ENCODE measurements at regions not wholly inside any gene's neighbourhood (a gene's known extent, or its start where the extent isn't known, plus 50 kb on each side); places are given as distances from the start of the nearest gene placed in this dataset.

- H3K9me3 ChIP-seq, result no peaks in the 10 kb centered on the region
- WGBS (ENCODE audit: insufficient coverage, low coverage, low lambda C conversion rate, missing lambda C conversion rate), result 69% methylated on average over 2 of the region's 2 CpGs
- H3K4me3 ChIP-seq, result no peak overlapping the region
- intact Hi-C loops (cut with DNase I), result no loop called here
- H3K27ac ChIP-seq, result no peak overlapping the region
- H3K36me3 ChIP-seq, result no peaks in the 10 kb centered on the region
- H3K4me1 ChIP-seq, result no peaks in the 10 kb centered on the region
- DNase-seq (no peak), ATAC-seq (no peak)
- H3K27me3 ChIP-seq, result no peaks in the 10 kb centered on the region
- TF ChIP-seq POLR2A (IDR thresholded peaks at IDR 0.05) (no peak), CTCF (IDR thresholded peaks at IDR 0.05) (no peak)
These were observed 333.1 kb upstream of the NUDT12 start for GRCh38 chr5:103895738-103896137.

- no peak overlapping the region for H3K4me3 ChIP-seq
- H3K36me3 ChIP-seq, result no peaks in the 10 kb centered on the region
- no peaks in the 10 kb centered on the region for H3K4me1 ChIP-seq
- ATAC-seq (no peak), DNase-seq (no peak)
- H3K27me3 ChIP-seq, result no peaks in the 10 kb centered on the region
- TF ChIP-seq POLR2A (IDR thresholded peaks at IDR 0.05) (no peak), CTCF (IDR thresholded peaks at IDR 0.05) (no peak)
- H3K27ac ChIP-seq, result no peak overlapping the region
- no peaks in the 10 kb centered on the region for H3K9me3 ChIP-seq
- intact Hi-C loops (cut with DNase I), result no loop called here
These were observed 332.3 kb upstream of the NUDT12 start for GRCh38 chr5:103894882-103895281.

GRCh38 chr5:103891151-103891550, 328.6 kb upstream of the NUDT12 start:
- TF ChIP-seq POLR2A (IDR thresholded peaks at IDR 0.05) (no peak), CTCF (IDR thresholded peaks at IDR 0.05) (no peak)
- no peaks in the 10 kb centered on the region for H3K9me3 ChIP-seq
- no peaks in the 10 kb centered on the region for H3K4me1 ChIP-seq
- H3K36me3 ChIP-seq, result no peaks in the 10 kb centered on the region
- H3K4me3 ChIP-seq, result no peak overlapping the region
- intact Hi-C loops (cut with DNase I), result no loop called here
- ATAC-seq (no peak), DNase-seq (no peak)
- WGBS (ENCODE audit: insufficient coverage, low coverage, low lambda C conversion rate, missing lambda C conversion rate), result 40% methylated on average over 2 of the region's 2 CpGs
- no peaks in the 10 kb centered on the region for H3K27me3 ChIP-seq
- H3K27ac ChIP-seq, result no peak overlapping the region

- H3K4me1 ChIP-seq, result no peaks in the 10 kb centered on the region
- 50% methylated on average over 1 of the region's 1 CpG for WGBS (ENCODE audit: insufficient coverage, low coverage, low lambda C conversion rate, missing lambda C conversion rate)
- intact Hi-C loops (cut with DNase I), result no loop called here
- DNase-seq (no peak), ATAC-seq (no peak)
- TF ChIP-seq POLR2A (IDR thresholded peaks at IDR 0.05), result no peak
- TF ChIP-seq CTCF (IDR thresholded peaks at IDR 0.05), result no peak
- H3K9me3 ChIP-seq, result no peaks in the 10 kb centered on the region
- no peaks in the 10 kb centered on the region for H3K36me3 ChIP-seq
- no peaks in the 10 kb centered on the region for H3K27me3 ChIP-seq
- H3K4me3 ChIP-seq, result no peak overlapping the region
- H3K27ac ChIP-seq, result no peak overlapping the region
These were observed 327.7 kb upstream of the NUDT12 start for GRCh38 chr5:103890313-103890712.

- no peaks in the 10 kb centered on the region for H3K27me3 ChIP-seq
- WGBS (ENCODE audit: insufficient coverage, low coverage, low lambda C conversion rate, missing lambda C conversion rate), result 51% methylated on average over 2 of the region's 2 CpGs
- H3K4me1 ChIP-seq, result no peaks in the 10 kb centered on the region
These were observed 327.1 kb upstream of the NUDT12 start for GRCh38 chr5:103889500-103890209.

More at GRCh38 chr5:103889500-103890209, 327.1 kb upstream of the NUDT12 start:
- ATAC-seq, result no peak
- intact Hi-C loops (cut with DNase I), result no loop called here
- no peaks in the 10 kb centered on the region for H3K36me3 ChIP-seq
- no peak overlapping the region for H3K4me3 ChIP-seq
- no peaks in the 10 kb centered on the region for H3K9me3 ChIP-seq
- H3K27ac ChIP-seq, result no peak overlapping the region
- TF ChIP-seq POLR2A (IDR thresholded peaks at IDR 0.05) (no peak), CTCF (IDR thresholded peaks at IDR 0.05) (no peak)
- no peak for DNase-seq

Data from right lobe of liver (tissue), 6 donors.